GM23338 (cell line): ENCODE measurements at regions not wholly inside any gene's neighbourhood (a gene's known extent, or its start where the extent isn't known, plus 50 kb on each side); places are given as distances from the start of the nearest gene placed in this dataset.

ENCODE experiments used
- ATAC-seq: fragments of 200-7000 bp; cut with Tn5 transposase; 3 replicates; pipeline ENCODE4 v1.9.1; 2020
- DNase-seq: peaks from one replicate; pipeline ENCODE4 v3.0.0-alpha.2; 2015; ENCODE audit warnings: low spot score
- H2AFZ ChIP-seq: fragments of 200-600 bp; sonication (generic); 2 replicates; pipeline ENCODE4 v1.8.0; 2016; ENCODE audit warnings: antibody characterized with exemption, mild to moderate bottlenecking, moderate library complexity
- H3F3A ChIP-seq: fragments of 200-600 bp; sonication (generic); replicated peaks from 2 replicates; pipeline ENCODE4 v1.8.0; 2017; ENCODE audit warnings: antibody characterized with exemption, mixed run types, low read depth
- H3K27ac ChIP-seq: fragments of 200-600 bp; sonication (generic); 2 replicates; pipeline ENCODE4 v1.6.1; 2016; ENCODE audit warnings: low read depth
- H3K27me3 ChIP-seq: fragments of 200-600 bp; sonication (generic); 2 replicates; pipeline ENCODE4 v1.8.0; 2016; ENCODE audit warnings: mild to moderate bottlenecking, mixed run types, moderate library complexity; ENCODE audit not compliant: insufficient read depth
- H3K36me3 ChIP-seq: fragments of 200-600 bp; sonication (generic); 2 replicates; pipeline ENCODE4 v1.8.0; 2016; ENCODE audit warnings: mild to moderate bottlenecking; ENCODE audit not compliant: insufficient read depth
- H3K4me1 ChIP-seq: fragments of 200-600 bp; sonication (generic); 2 replicates; pipeline ENCODE4 v1.8.0; 2016; ENCODE audit warnings: mild to moderate bottlenecking, moderate library complexity; ENCODE audit not compliant: insufficient read depth
- H3K4me2 ChIP-seq: fragments of 200-600 bp; sonication (generic); 2 replicates; pipeline ENCODE4 v1.7.1; 2017; ENCODE audit warnings: mixed run types
- H3K4me3 ChIP-seq: fragments of 200-600 bp; sonication (generic); 2 replicates; pipeline ENCODE4 v1.6.1; 2016; ENCODE audit warnings: mixed run types
- H3K79me2 ChIP-seq: fragments of 200-600 bp; sonication (generic); replicated peaks from 2 replicates; pipeline ENCODE4 v1.8.0; 2017; ENCODE audit warnings: mild to moderate bottlenecking; ENCODE audit not compliant: insufficient read depth
- H3K9me2 ChIP-seq: fragments of 200-600 bp; sonication (generic); 2 replicates; pipeline ENCODE4 v1.8.0; 2017; ENCODE audit not compliant: insufficient read depth
- H4K20me1 ChIP-seq: fragments of 200-600 bp; sonication (generic); replicated peaks from 2 replicates; pipeline ENCODE4 v1.8.0; 2017; ENCODE audit warnings: mild to moderate bottlenecking; ENCODE audit not compliant: insufficient read depth
- H3K27ac Mint-ChIP-seq: 2 replicates; pipeline ENCODE4 v1.8.0; 2020; ENCODE audit warnings: inconsistent platforms, mild to moderate bottlenecking, moderate library complexity, mixed read lengths
- H3K27me3 Mint-ChIP-seq: 3 replicates; pipeline ENCODE4 v1.8.0; 2022; ENCODE audit warnings: low read depth, mild to moderate bottlenecking, moderate library complexity, mixed read lengths, inconsistent platforms; ENCODE audit not compliant: insufficient read depth, poor library complexity
- H3K36me3 Mint-ChIP-seq: 3 replicates; pipeline ENCODE4 v1.8.0; 2021; ENCODE audit warnings: low read depth, mild to moderate bottlenecking, inconsistent platforms, moderate library complexity, mixed read lengths
- H3K4me1 Mint-ChIP-seq: 3 replicates; pipeline ENCODE4 v1.8.0; 2020; ENCODE audit warnings: mild to moderate bottlenecking, inconsistent platforms, mixed read lengths
- H3K4me3 Mint-ChIP-seq: 3 replicates; pipeline ENCODE4 v1.8.0; 2021; ENCODE audit warnings: moderate library complexity, mild to moderate bottlenecking, inconsistent platforms, mixed read lengths
- H3K9me3 Mint-ChIP-seq: 3 replicates; pipeline ENCODE4 v1.8.0; 2020; ENCODE audit warnings: moderate library complexity, mild to moderate bottlenecking, inconsistent platforms, mixed read lengths
- CREB1 ChIP-seq: fragments of 250-450 bp; sonication (Bioruptor Pico); IDR thresholded peaks from 2 replicates; pipeline ENCODE4 v1.5.0; 2020; ENCODE audit warnings: low read depth, mild to moderate bottlenecking, moderate library complexity
- EZH2 ChIP-seq: fragments of 200-600 bp; sonication (generic); IDR thresholded peaks from one replicate; pipeline ENCODE4 v1.8.0; 2017; ENCODE audit warnings: antibody characterized with exemption, mild to moderate bottlenecking, low read depth; ENCODE audit not compliant: unreplicated experiment
- EZH2phosphoT487 ChIP-seq: fragments of 200-600 bp; sonication (generic); IDR thresholded peaks from one replicate; pipeline ENCODE4 v1.8.1; 2018; ENCODE audit warnings: antibody characterized with exemption; ENCODE audit not compliant: unreplicated experiment
- NANOG ChIP-seq: IDR thresholded peaks from 2 replicates; pipeline ENCODE4 v1.6.1; 2016; ENCODE audit warnings: antibody characterized with exemption, borderline replicate concordance
- POLR2AphosphoS5 ChIP-seq: IDR thresholded peaks from 2 replicates; pipeline ENCODE4 v1.6.1; 2016; ENCODE audit warnings: antibody characterized with exemption, low read depth
- STAT1 ChIP-seq: IDR thresholded peaks from one replicate; pipeline ENCODE4 v1.6.1; 2016; ENCODE audit warnings: antibody characterized with exemption; ENCODE audit not compliant: unreplicated experiment
- ZNF114 ChIP-seq: fragments of 250-450 bp; sonication (Bioruptor Pico); IDR thresholded peaks from 2 replicates; pipeline ENCODE4 v1.5.0; 2020; ENCODE audit warnings: mild to moderate bottlenecking, moderate library complexity
- ZNF331 ChIP-seq: fragments of 250-450 bp; sonication (Bioruptor Pico); IDR thresholded peaks from 2 replicates; pipeline ENCODE4 v1.5.0; 2020; ENCODE audit warnings: low read depth, mild to moderate bottlenecking, moderate library complexity
- TF ChIP-seq, protein P1 (sequence below), 2 experiments: fragments of 200-600 bp in 1 of 2; sonication (generic) in 1 of 2; conservative IDR thresholded peaks; 2 replicates each; pipeline versions ENCODE4 v1.5.1 to v1.6.1; 2016 to 2017; ENCODE audit warnings: antibody characterized with exemption in 2 of 2, low read depth in 2 of 2, mild to moderate bottlenecking in 2 of 2, moderate library complexity in 1 of 2
- TF ChIP-seq, protein P2 (sequence below): IDR thresholded peaks from 2 replicates; pipeline ENCODE4 v1.6.1; 2016; ENCODE audit warnings: antibody characterized with exemption

DNA sequence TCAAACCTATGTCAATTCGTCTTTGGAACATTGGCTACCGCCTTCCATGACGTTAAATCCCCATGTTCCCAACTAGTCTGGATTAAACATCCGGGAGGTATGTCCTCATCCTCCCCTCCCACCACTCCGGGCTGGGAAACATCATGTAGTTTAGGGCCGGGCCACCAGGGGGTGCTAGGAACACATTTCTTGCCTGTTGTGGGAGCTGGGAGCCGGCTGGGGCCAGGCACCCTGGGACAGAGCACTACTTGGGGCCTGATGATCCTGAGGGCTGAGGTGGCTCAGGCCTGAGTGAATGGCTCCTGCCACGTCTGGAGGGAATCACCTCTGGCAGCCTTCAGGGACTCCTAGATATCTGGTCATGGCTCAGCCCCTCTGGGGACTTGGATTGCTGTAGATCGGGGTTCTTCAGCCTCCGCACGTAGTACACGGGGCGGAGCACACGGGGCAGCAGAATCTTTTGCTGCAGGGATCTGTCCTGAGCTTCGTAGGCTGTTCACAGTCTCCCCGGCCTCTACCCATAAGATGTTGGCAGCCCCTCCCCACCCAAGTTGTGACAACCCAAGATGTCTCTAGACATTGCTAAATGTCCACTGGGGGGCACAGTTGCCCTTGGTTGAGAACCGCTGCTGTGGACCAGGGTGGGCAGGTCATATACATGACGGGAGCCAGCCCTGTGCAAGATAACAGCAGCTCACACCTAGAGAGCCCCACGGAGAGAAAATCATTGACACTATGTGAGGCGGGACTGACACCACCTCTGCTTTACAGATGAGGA, 141.2 kb upstream of the ZNF716 start:
- ATAC-seq: no peak
- no peak for TF ChIP-seq STAT1
- TF ChIP-seq, protein P1, sequence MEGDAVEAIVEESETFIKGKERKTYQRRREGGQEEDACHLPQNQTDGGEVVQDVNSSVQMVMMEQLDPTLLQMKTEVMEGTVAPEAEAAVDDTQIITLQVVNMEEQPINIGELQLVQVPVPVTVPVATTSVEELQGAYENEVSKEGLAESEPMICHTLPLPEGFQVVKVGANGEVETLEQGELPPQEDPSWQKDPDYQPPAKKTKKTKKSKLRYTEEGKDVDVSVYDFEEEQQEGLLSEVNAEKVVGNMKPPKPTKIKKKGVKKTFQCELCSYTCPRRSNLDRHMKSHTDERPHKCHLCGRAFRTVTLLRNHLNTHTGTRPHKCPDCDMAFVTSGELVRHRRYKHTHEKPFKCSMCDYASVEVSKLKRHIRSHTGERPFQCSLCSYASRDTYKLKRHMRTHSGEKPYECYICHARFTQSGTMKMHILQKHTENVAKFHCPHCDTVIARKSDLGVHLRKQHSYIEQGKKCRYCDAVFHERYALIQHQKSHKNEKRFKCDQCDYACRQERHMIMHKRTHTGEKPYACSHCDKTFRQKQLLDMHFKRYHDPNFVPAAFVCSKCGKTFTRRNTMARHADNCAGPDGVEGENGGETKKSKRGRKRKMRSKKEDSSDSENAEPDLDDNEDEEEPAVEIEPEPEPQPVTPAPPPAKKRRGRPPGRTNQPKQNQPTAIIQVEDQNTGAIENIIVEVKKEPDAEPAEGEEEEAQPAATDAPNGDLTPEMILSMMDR (conservative IDR thresholded peaks at IDR 0.05; ENCODE audit: low read depth in 2 of 2): 0 out of 4 replicates have a peak, but pooled peaks of 1 of the 2 experiments have one; percentile 32
- peak; percentile 3 for DNase-seq
- Histone ChIP-seq H3K79me2 (no peaks in the 10 kb centered on the region), H3K4me1 (no peaks in the 10 kb centered on the region), H3K4me3 (no peak overlapping the region), H3K27ac (no peak overlapping the region), H4K20me1 (no peaks in the 10 kb centered on the region), H3K36me3 (no peaks in the 10 kb centered on the region; the same call in 1 of the 2 replicates), H3F3A (no peaks in the 10 kb centered on the region), H2AFZ (no peak overlapping the region), H3K4me2 (no peak overlapping the region), H3K9me2 (no peaks in the 10 kb centered on the region), H3K27me3 (no peaks in the 10 kb centered on the region)
- Mint-ChIP-seq H3K4me1 (no peaks in the 10 kb centered on the region), H3K36me3 (peaks cover 60% of the 10 kb centered on the region), H3K27ac (no peak overlapping the region), H3K4me3 (no peak overlapping the region), H3K9me3 (peaks cover 96% of the 10 kb centered on the region), H3K27me3 (peaks cover 4% of the 10 kb centered on the region)

DNA sequence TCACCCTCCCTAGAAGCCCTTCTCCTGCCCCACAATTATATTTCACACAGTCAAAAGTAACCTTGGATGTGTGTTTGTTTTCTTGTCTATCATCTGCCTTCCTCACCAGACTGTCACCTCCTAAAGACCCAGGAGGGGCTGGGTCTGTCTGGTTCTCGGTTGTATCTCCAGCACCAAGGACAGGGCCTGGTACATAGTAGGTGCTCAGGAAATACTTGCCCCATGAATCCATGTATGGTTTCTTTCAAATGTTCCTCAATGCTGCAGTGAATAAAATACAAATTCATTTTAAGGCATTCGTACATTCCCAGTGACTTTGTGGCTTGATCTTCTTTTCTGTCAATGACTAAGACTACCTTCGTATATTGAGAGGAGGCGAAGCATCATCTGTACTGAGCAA, 122.9 kb upstream of the ZNF716 start:
- H3K36me3 ChIP-seq: no peaks in the 10 kb centered on the region
- H4K20me1 ChIP-seq: no peaks in the 10 kb centered on the region
- H3K27me3 ChIP-seq: no peaks in the 10 kb centered on the region
- H3K9me3 Mint-ChIP-seq: peaks cover 98% of the 10 kb centered on the region
- no peak overlapping the region for H3K27ac ChIP-seq
- no peaks in the 10 kb centered on the region for H3K4me1 ChIP-seq
- DNase-seq: no peak
- H3K4me3 Mint-ChIP-seq: no peak overlapping the region
- no peaks in the 10 kb centered on the region for H3K79me2 ChIP-seq
- H3K4me3 ChIP-seq: no peak overlapping the region
- H3K27me3 Mint-ChIP-seq: peaks cover 7% of the 10 kb centered on the region
- H3F3A ChIP-seq: no peaks in the 10 kb centered on the region
- no peak for ATAC-seq
- peaks cover 65% of the 10 kb centered on the region for H3K36me3 Mint-ChIP-seq
- H3K27ac Mint-ChIP-seq: no peak overlapping the region
- H3K4me2 ChIP-seq: no peak overlapping the region
- H3K4me1 Mint-ChIP-seq: no peaks in the 10 kb centered on the region
- H2AFZ ChIP-seq: no peak overlapping the region
- no peaks in the 10 kb centered on the region for H3K9me2 ChIP-seq
- TF ChIP-seq ZNF114 (CRISPR knock-in tag) (no peak), EZH2 (no peak), POLR2AphosphoS5 (no peak), EZH2phosphoT487 (no peak), CREB1 (CRISPR knock-in tag) (no peak), NANOG (no peak), ZNF331 (no peak)
- TF ChIP-seq, protein P2, sequence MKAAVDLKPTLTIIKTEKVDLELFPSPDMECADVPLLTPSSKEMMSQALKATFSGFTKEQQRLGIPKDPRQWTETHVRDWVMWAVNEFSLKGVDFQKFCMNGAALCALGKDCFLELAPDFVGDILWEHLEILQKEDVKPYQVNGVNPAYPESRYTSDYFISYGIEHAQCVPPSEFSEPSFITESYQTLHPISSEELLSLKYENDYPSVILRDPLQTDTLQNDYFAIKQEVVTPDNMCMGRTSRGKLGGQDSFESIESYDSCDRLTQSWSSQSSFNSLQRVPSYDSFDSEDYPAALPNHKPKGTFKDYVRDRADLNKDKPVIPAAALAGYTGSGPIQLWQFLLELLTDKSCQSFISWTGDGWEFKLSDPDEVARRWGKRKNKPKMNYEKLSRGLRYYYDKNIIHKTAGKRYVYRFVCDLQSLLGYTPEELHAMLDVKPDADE: no peak
- TF ChIP-seq, protein P1 (conservative IDR thresholded peaks at IDR 0.05; ENCODE audit: low read depth in 2 of 2): no peak
